GM12872 (cell line): ENCODE measurements at regions not wholly inside any gene's neighbourhood (a gene's known extent, or its start where the extent isn't known, plus 50 kb on each side); places are given as distances from the start of the nearest gene placed in this dataset.

Source experiments
- CTCF ChIP-seq: IDR thresholded peaks from 3 replicates; pipeline ENCODE4 v1.5.1; 2011; ENCODE audit warnings: low read depth, mild to moderate bottlenecking, low read length, moderate library complexity; ENCODE audit not compliant: insufficient read depth

- TF ChIP-seq CTCF, result no peak
Measured at GRCh38 chr9:105150991-105151685, 93.3 kb upstream of the SLC44A1 start.

GRCh38 chr9:105151686-105151995, 92.8 kb upstream of the SLC44A1 start:
- no peak for TF ChIP-seq CTCF

GRCh38 chr9:105154723-105155191, 89.7 kb upstream of the SLC44A1 start:
- TF ChIP-seq CTCF, result no peak

GRCh38 chr9:105157171-105157583, 87.3 kb upstream of the SLC44A1 start:
- TF ChIP-seq CTCF, result peak; percentile 28

- no peak for TF ChIP-seq CTCF
Measured at GRCh38 chr9:105158020-105158419, 86.4 kb upstream of the SLC44A1 start.

- TF ChIP-seq CTCF, result no peak
Measured at GRCh38 chr9:105158898-105159297, 85.6 kb upstream of the SLC44A1 start.

GRCh38 chr9:105168870-105169319, 75.6 kb upstream of the SLC44A1 start:
- TF ChIP-seq CTCF, result no peak
